ENCODE measurements at regions not wholly inside any gene's neighbourhood (a gene's known extent, or its start where the extent isn't known, plus 50 kb on each side); places are given as distances from the start of the nearest gene placed in this dataset.

- TF ChIP-seq EZH2 (IDR thresholded peaks at IDR 0.05) (no peak), POLR2A (IDR thresholded peaks at IDR 0.05; ENCODE audit: borderline replicate concordance, extremely low read depth, insufficient read depth, insufficient read length) (no peak), EGR1 (IDR thresholded peaks at IDR 0.05; ENCODE audit: low read depth) (no peak), YY1 (IDR thresholded peaks at IDR 0.05; ENCODE audit: extremely low read depth, insufficient replicate concordance, low read depth, low read length) (no peak), CTCF (IDR thresholded peaks at IDR 0.05 in 2 of 3, conservative IDR thresholded peaks at IDR 0.05 in 1 of 3; ENCODE audit: borderline replicate concordance in 1 of 3, insufficient read depth in 1 of 3, low read depth in 2 of 3, low read length in 2 of 3) (no peak), SIN3A (IDR thresholded peaks at IDR 0.05; ENCODE audit: low read depth) (no peak), MAX (IDR thresholded peaks at IDR 0.05) (no peak), ZNF274 (IDR thresholded peaks at IDR 0.05; ENCODE audit: low read depth, low read length) (no peak)
Measured at GRCh38 chr2:133865141-133865540, 296.9 kb upstream of the NCKAP5 start.
